ENCODE measurements at regions not wholly inside any gene's neighbourhood (a gene's known extent, or its start where the extent isn't known, plus 50 kb on each side); places are given as distances from the start of the nearest gene placed in this dataset.

GRCh38 chr3:110494093-110494490 is 577.5 kb upstream of the NECTIN3 start:
- TF ChIP-seq GATA2 (IDR thresholded peaks at IDR 0.05; ENCODE audit: low read depth, low read length), result no peak
- TF ChIP-seq GATA3 (IDR thresholded peaks at IDR 0.05; ENCODE audit: low read depth, low read length), result no peak

All from SH-SY5Y (cell line).